NB4 (cell line): ENCODE measurements at regions not wholly inside any gene's neighbourhood (a gene's known extent, or its start where the extent isn't known, plus 50 kb on each side); places are given as distances from the start of the nearest gene placed in this dataset.

Experiments
- MYC ChIP-seq: IDR thresholded peaks from 2 replicates; pipeline ENCODE4 v1.6.1; 2011; ENCODE audit warnings: low read depth, low read length
- POLR2A ChIP-seq: IDR thresholded peaks from 2 replicates; pipeline ENCODE4 v1.6.1; 2011; ENCODE audit warnings: mild to moderate bottlenecking; ENCODE audit not compliant: insufficient read length; ENCODE audit errors: extremely low read depth
- TF ChIP-seq, protein P1 (sequence below): IDR thresholded peaks from one replicate; pipeline ENCODE4 v1.5.1; 2012; ENCODE audit warnings: low read depth, low read length

DNA sequence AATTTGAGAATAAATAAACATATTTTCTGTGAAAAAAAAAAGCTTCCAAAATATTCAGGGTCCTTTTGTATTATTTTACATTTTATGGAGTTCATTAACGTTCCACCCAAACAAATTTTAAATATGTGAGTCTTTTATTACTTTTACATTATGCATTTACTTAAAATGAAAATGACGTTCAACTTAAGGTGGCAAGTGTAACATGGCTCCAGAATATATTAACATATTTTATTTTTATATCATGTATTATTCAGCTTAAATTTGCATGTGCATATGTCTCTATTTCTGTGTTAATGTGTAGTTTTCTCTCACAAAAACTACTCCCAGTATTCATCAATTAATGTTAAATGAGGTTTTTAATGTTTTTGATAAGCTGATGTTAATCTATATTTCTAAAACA is 243.6 kb upstream of the CNTN3 start:
- TF ChIP-seq, protein P1, sequence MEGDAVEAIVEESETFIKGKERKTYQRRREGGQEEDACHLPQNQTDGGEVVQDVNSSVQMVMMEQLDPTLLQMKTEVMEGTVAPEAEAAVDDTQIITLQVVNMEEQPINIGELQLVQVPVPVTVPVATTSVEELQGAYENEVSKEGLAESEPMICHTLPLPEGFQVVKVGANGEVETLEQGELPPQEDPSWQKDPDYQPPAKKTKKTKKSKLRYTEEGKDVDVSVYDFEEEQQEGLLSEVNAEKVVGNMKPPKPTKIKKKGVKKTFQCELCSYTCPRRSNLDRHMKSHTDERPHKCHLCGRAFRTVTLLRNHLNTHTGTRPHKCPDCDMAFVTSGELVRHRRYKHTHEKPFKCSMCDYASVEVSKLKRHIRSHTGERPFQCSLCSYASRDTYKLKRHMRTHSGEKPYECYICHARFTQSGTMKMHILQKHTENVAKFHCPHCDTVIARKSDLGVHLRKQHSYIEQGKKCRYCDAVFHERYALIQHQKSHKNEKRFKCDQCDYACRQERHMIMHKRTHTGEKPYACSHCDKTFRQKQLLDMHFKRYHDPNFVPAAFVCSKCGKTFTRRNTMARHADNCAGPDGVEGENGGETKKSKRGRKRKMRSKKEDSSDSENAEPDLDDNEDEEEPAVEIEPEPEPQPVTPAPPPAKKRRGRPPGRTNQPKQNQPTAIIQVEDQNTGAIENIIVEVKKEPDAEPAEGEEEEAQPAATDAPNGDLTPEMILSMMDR: no peak
- TF ChIP-seq MYC (no peak), POLR2A (no peak)
